GM12891 (cell line): ENCODE measurements at regions not wholly inside any gene's neighbourhood (a gene's known extent, or its start where the extent isn't known, plus 50 kb on each side); places are given as distances from the start of the nearest gene placed in this dataset.

Experiments
- POLR2A ChIP-seq: IDR thresholded peaks from 2 replicates; pipeline ENCODE4 v1.6.1; 2011; ENCODE audit warnings: low read depth, low read length, control low read depth
- POLR2AphosphoS5 ChIP-seq: IDR thresholded peaks from 2 replicates; pipeline ENCODE4 v1.6.1; 2011; ENCODE audit warnings: low read depth, low read length, control low read depth
- TAF1 ChIP-seq: IDR thresholded peaks from 2 replicates; pipeline ENCODE4 v1.6.1; 2011; ENCODE audit warnings: low read depth, low read length, control low read depth

GRCh38 chr5:7218141-7218540 is 177.8 kb upstream of the ADCY2 start:
- TF ChIP-seq POLR2AphosphoS5 (no peak), POLR2A (no peak), TAF1 (no peak)
